K562 (cell line): ENCODE measurements at regions not wholly inside any gene's neighbourhood (a gene's known extent, or its start where the extent isn't known, plus 50 kb on each side); places are given as distances from the start of the nearest gene placed in this dataset.

Experiments used
- ATAC-seq: fragments of 200-7000 bp; cut with Tn5 transposase; 3 replicates; pipeline ENCODE4 v1.9.1; 2020; ENCODE audit warnings: moderate library complexity
- BruUV-seq: library from RNA; stranded (reverse); fragments of 400-500 nt; replicated peaks from 2 replicates; lab custom pipeline; 2021; lab: Mats Ljungman, UMichigan
- CTCF ChIA-PET: fragments of 300-600 bp; formaldehyde crosslinking; extraction: SDS; loops from one replicate; lab custom pipeline; 2021; ENCODE audit warnings: low intra/inter-chr PET ratio; lab: Yijun Ruan, JAX
- POLR2A ChIA-PET: fragments of 300-600, 350-650 bp; sonication (Branson Sonifier 250); formaldehyde crosslinking; extraction: SDS; loops from one replicate; lab custom pipeline; 2021; ENCODE audit warnings: antibody characterized with exemption, inconsistent platforms; lab: Yijun Ruan, JAX
- DNase-seq, 4 experiments: peaks; one replicate each; pipeline versions ENCODE4 v3.0.0 to v3.0.0-alpha.2; 2011 to 2018; ENCODE audit warnings: low spot score in 3 of 4, mixed read lengths in 3 of 4; ENCODE audit errors: extremely low read depth in 1 of 4
- FAIRE-seq: peaks from 2 replicates; lab custom pipeline; 2011; peaks lifted over from hg19 to GRCh38; lab: Jason Lieb, UNC
- H2AFZ ChIP-seq: 2 replicates; pipeline ENCODE4 v1.6.0; 2011; ENCODE audit warnings: low read depth, low read length, control low read depth, inconsistent platforms
- H3K27ac ChIP-seq: fragments of 200-600 bp; 3 replicates; pipeline ENCODE4 v1.8.0; 2011; ENCODE audit warnings: low read depth, mild to moderate bottlenecking, control low read depth, inconsistent platforms, low read length, moderate library complexity, mixed read lengths; ENCODE audit errors: extremely low read depth
- H3K27me3 ChIP-seq, 2 experiments: fragments of 300-600 bp in 1 of 2; 2 replicates in 1 of 2; 3 replicates in 1 of 2; pipeline versions ENCODE4 v1.6.0 to v1.8.0; 2011; ENCODE audit warnings: inconsistent platforms in 2 of 2, low read length in 2 of 2, mild to moderate bottlenecking in 1 of 2, mixed read lengths in 1 of 2, moderate library complexity in 1 of 2; ENCODE audit not compliant: control insufficient read depth in 2 of 2, insufficient read depth in 2 of 2
- H3K36me3 ChIP-seq: fragments of 300-600 bp; 3 replicates; pipeline ENCODE4 v1.8.0; 2011; ENCODE audit warnings: mild to moderate bottlenecking, low read length, inconsistent platforms; ENCODE audit not compliant: control insufficient read depth, insufficient read depth
- H3K4me1 ChIP-seq, 2 experiments: fragments of 200-600 bp in 1 of 2; replicated peaks in 1 of 2; 2 replicates in 1 of 2; 3 replicates in 1 of 2; pipeline versions ENCODE4 v1.5.1 to v1.8.0; 2011; ENCODE audit warnings: inconsistent platforms in 2 of 2, low read length in 2 of 2, mild to moderate bottlenecking in 1 of 2, mixed read lengths in 1 of 2, moderate library complexity in 1 of 2; ENCODE audit not compliant: control insufficient read depth in 2 of 2, insufficient read depth in 2 of 2
- H3K4me2 ChIP-seq: 2 replicates; pipeline ENCODE4 v1.6.1; 2011; ENCODE audit warnings: low read length, control low read depth, inconsistent platforms, mixed read lengths; ENCODE audit not compliant: insufficient read depth
- H3K4me3 ChIP-seq: fragments of 200-600 bp; sonication (generic), shearing (Covaris generic); 2 replicates; pipeline ENCODE4 v1.5.1; 2016; ENCODE audit warnings: control low read depth, inconsistent platforms
- H3K79me2 ChIP-seq: fragments of 200-600 bp; 3 replicates; pipeline ENCODE4 v1.8.0; 2011; ENCODE audit warnings: low read length, inconsistent platforms; ENCODE audit not compliant: control insufficient read depth, insufficient read depth
- H3K9ac ChIP-seq, 2 experiments: 2 replicates each; pipeline versions ENCODE4 v1.6.0 to v1.6.1; 2011; ENCODE audit warnings: low read depth in 2 of 2, low read length in 2 of 2, control low read depth in 1 of 2, inconsistent platforms in 1 of 2, mild to moderate bottlenecking in 1 of 2, mixed read lengths in 1 of 2; ENCODE audit not compliant: insufficient read depth in 1 of 2
- H3K9me1 ChIP-seq: one replicate; pipeline ENCODE4 v1.6.0; 2011; ENCODE audit warnings: inconsistent platforms, mild to moderate bottlenecking, low read length, moderate library complexity; ENCODE audit not compliant: control insufficient read depth, insufficient read depth
- H3K9me3 ChIP-seq: replicated peaks from 2 replicates; pipeline ENCODE4 v1.5.1; 2011; ENCODE audit warnings: low read depth, low read length, inconsistent platforms; ENCODE audit not compliant: control insufficient read depth, insufficient read depth
- H4K20me1 ChIP-seq: replicated peaks from 2 replicates; pipeline ENCODE4 v1.6.1; 2011; ENCODE audit warnings: low read length, inconsistent platforms, mixed read lengths; ENCODE audit not compliant: control insufficient read depth, insufficient read depth
- CBFA2T3 ChIP-seq: fragments of 450-650 bp; IDR thresholded peaks from 2 replicates; pipeline ENCODE4 v1.6.1; 2017
- ETS2 ChIP-seq: IDR thresholded peaks from 2 replicates; pipeline ENCODE4 v1.6.1; 2016; ENCODE audit warnings: borderline replicate concordance, missing genetic modification characterization, mild to moderate bottlenecking, moderate library complexity, missing compliant biosample characterization; ENCODE audit not compliant: poor library complexity, severe bottlenecking
- GABPA ChIP-seq: fragments of 200-800 bp; sonication (Bioruptor generic); conservative IDR thresholded peaks from 2 replicates; pipeline ENCODE4 v1.6.1; 2016; ENCODE audit warnings: low read depth, missing genetic modification characterization, missing compliant biosample characterization
- MCM2 ChIP-seq: fragments of 450-650 bp; IDR thresholded peaks from 2 replicates; pipeline ENCODE4 v1.6.1; 2017; ENCODE audit warnings: low read depth, mild to moderate bottlenecking
- NELFE ChIP-seq: IDR thresholded peaks from 2 replicates; pipeline ENCODE4 v1.6.1; 2011; ENCODE audit warnings: mild to moderate bottlenecking; ENCODE audit not compliant: insufficient read depth, insufficient read length
- POLR2A ChIP-seq: fragments of 450-650 bp; conservative IDR thresholded peaks from 2 replicates; pipeline ENCODE4 v1.6.1; 2016
- POU5F1 ChIP-seq: fragments of 150-350 bp; IDR thresholded peaks from 2 replicates; pipeline ENCODE4 v1.6.1; 2014; ENCODE audit warnings: borderline replicate concordance, low read length, low read depth, mild to moderate bottlenecking; ENCODE audit not compliant: partially characterized antibody
- RNF219 ChIP-seq: fragments of 250-450 bp; sonication (Bioruptor Pico); IDR thresholded peaks from 2 replicates; pipeline ENCODE4 v1.5.0; 2022; ENCODE audit warnings: mild to moderate bottlenecking
- SP2 ChIP-seq: IDR thresholded peaks from 2 replicates; pipeline ENCODE4 v1.6.1; 2011; ENCODE audit warnings: mild to moderate bottlenecking, low read depth, low read length, moderate library complexity; ENCODE audit not compliant: poor library complexity, severe bottlenecking; ENCODE audit errors: extremely low read depth
- TAF15 ChIP-seq: fragments of 200-400 bp; formaldehyde crosslinking; IDR thresholded peaks from 2 replicates; pipeline ENCODE4 v1.6.1; 2017; ENCODE audit warnings: mild to moderate bottlenecking, low read depth, low read length, moderate library complexity
- TCF7 ChIP-seq: sonication (generic); IDR thresholded peaks from 2 replicates; pipeline ENCODE4 v1.6.1; 2016; ENCODE audit warnings: antibody characterized with exemption, borderline replicate concordance
- ZNF644 ChIP-seq: fragments of 200-800 bp; sonication (Bioruptor generic); IDR thresholded peaks from 2 replicates; pipeline ENCODE4 v1.6.1; 2016; ENCODE audit warnings: low read depth, missing genetic modification characterization, missing compliant biosample characterization
- whole genome bisulfite sequencing: fragments of 100-300 bp; shearing (Covaris generic); methylation state at CpG from one replicate; pipeline ENCODE4 v1.1.6; 2016; ENCODE audit warnings: low coverage, mixed read lengths; ENCODE audit not compliant: insufficient coverage; ENCODE audit errors: missing lambda C conversion rate; 5-methylcytosine and 5-hydroxymethylcytosine counted together
- in situ Hi-C: fragments of 300-500 bp; cut with MboI; formaldehyde crosslinking; loops from 4 replicates; pipeline ENCODE4 v1.15.0; 2018; ENCODE audit warnings: inconsistent platforms, mixed read lengths
- intact Hi-C: fragments of 100-400 bp; cut with micrococcal nuclease; formaldehyde crosslinking; loops from 2 replicates; pipeline ENCODE4 v1.14.2; 2022
- TF ChIP-seq, protein P1 (sequence below): fragments of 250-450 bp; sonication (Bioruptor Pico); IDR thresholded peaks from 2 replicates; pipeline ENCODE4 v1.5.0; 2021
- TF ChIP-seq, protein P2 (sequence below): fragments of 250-450 bp; sonication (Bioruptor Pico); IDR thresholded peaks from 2 replicates; pipeline ENCODE4 v1.4.0; 2020
- TF ChIP-seq, protein P3 (sequence below): sonication (generic); formaldehyde crosslinking; IDR thresholded peaks from 2 replicates; pipeline ENCODE4 v1.8.0; 2023; ENCODE audit warnings: mild to moderate bottlenecking, missing genetic modification reagents

GRCh38 chr6:93644611-93645010 lies 225.3 kb upstream of the EPHA7 start:
- Histone ChIP-seq H3K79me2 (no peaks in the 10 kb centered on the region), H3K9ac (no peak overlapping the region), H3K9me1 (no peaks in the 10 kb centered on the region), H3K9me3 (no peaks in the 10 kb centered on the region), H3K36me3 (no peaks in the 10 kb centered on the region), H4K20me1 (no peaks in the 10 kb centered on the region), H3K27ac (no peak overlapping the region), H3K4me2 (no peak overlapping the region), H3K4me3 (no peak overlapping the region), H3K27me3 (no peaks in the 10 kb centered on the region), H3K4me1 (no peaks in the 10 kb centered on the region), H2AFZ (no peak overlapping the region)
- ATAC-seq (no peak), DNase-seq (no peak), FAIRE-seq (no peak)
- BruUV-seq, result no TSS peak
- in situ Hi-C loops, result no loop called here
- intact Hi-C loops, result no loop called here
- CTCF ChIA-PET, result no interaction called here
- WGBS, result 0% methylated on average over 5 of the region's 5 CpGs
- POLR2A ChIA-PET, result no interaction called here
- TF ChIP-seq, protein P1, sequence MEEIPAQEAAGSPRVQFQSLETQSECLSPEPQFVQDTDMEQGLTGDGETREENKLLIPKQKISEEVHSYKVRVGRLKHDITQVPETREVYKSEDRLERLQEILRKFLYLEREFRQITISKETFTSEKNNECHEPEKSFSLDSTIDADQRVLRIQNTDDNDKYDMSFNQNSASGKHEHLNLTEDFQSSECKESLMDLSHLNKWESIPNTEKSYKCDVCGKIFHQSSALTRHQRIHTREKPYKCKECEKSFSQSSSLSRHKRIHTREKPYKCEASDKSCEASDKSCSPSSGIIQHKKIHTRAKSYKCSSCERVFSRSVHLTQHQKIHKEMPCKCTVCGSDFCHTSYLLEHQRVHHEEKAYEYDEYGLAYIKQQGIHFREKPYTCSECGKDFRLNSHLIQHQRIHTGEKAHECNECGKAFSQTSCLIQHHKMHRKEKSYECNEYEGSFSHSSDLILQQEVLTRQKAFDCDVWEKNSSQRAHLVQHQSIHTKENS (CRISPR knock-in tag), result no peak
- no peak for TF ChIP-seq ZNF644
- TF ChIP-seq RNF219 (CRISPR knock-in tag), result no peak
- TF ChIP-seq POU5F1, result no peak
- no peak for TF ChIP-seq POLR2A
- no peak for TF ChIP-seq SP2
- TF ChIP-seq, protein P2, sequence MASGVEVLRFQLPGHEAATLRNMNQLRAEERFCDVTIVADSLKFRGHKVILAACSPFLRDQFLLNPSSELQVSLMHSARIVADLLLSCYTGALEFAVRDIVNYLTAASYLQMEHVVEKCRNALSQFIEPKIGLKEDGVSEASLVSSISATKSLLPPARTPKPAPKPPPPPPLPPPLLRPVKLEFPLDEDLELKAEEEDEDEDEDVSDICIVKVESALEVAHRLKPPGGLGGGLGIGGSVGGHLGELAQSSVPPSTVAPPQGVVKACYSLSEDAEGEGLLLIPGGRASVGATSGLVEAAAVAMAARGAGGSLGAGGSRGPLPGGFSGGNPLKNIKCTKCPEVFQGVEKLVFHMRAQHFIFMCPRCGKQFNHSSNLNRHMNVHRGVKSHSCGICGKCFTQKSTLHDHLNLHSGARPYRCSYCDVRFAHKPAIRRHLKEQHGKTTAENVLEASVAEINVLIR (CRISPR knock-in tag), result no peak
- no peak for TF ChIP-seq ETS2 (tag)
- no peak for TF ChIP-seq CBFA2T3
- no peak for TF ChIP-seq NELFE
- TF ChIP-seq TAF15, result no peak
- TF ChIP-seq TCF7, result no peak
- TF ChIP-seq GABPA (tag), result no peak
- TF ChIP-seq MCM2, result no peak
- TF ChIP-seq, protein P3, sequence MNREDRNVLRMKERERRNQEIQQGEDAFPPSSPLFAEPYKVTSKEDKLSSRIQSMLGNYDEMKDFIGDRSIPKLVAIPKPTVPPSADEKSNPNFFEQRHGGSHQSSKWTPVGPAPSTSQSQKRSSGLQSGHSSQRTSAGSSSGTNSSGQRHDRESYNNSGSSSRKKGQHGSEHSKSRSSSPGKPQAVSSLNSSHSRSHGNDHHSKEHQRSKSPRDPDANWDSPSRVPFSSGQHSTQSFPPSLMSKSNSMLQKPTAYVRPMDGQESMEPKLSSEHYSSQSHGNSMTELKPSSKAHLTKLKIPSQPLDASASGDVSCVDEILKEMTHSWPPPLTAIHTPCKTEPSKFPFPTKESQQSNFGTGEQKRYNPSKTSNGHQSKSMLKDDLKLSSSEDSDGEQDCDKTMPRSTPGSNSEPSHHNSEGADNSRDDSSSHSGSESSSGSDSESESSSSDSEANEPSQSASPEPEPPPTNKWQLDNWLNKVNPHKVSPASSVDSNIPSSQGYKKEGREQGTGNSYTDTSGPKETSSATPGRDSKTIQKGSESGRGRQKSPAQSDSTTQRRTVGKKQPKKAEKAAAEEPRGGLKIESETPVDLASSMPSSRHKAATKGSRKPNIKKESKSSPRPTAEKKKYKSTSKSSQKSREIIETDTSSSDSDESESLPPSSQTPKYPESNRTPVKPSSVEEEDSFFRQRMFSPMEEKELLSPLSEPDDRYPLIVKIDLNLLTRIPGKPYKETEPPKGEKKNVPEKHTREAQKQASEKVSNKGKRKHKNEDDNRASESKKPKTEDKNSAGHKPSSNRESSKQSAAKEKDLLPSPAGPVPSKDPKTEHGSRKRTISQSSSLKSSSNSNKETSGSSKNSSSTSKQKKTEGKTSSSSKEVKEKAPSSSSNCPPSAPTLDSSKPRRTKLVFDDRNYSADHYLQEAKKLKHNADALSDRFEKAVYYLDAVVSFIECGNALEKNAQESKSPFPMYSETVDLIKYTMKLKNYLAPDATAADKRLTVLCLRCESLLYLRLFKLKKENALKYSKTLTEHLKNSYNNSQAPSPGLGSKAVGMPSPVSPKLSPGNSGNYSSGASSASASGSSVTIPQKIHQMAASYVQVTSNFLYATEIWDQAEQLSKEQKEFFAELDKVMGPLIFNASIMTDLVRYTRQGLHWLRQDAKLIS (CRISPR knock-in tag), result no peak
